ENCODE measurements at regions not wholly inside any gene's neighbourhood (a gene's known extent, or its start where the extent isn't known, plus 50 kb on each side); places are given as distances from the start of the nearest gene placed in this dataset.
"Not testable (repeated sequence)": the region's sequence is repeated elsewhere in the genome, so short reads cannot be mapped to it uniquely, and the experiment has no call there.

GRCh38 chr18:52242711-52243110 lies 97.3 kb upstream of the DCC start:
- Mint-ChIP-seq H3K4me1 (no peaks in the 10 kb centered on the region), H3K36me3 (no peaks in the 10 kb centered on the region), H3K27me3 (no peaks in the 10 kb centered on the region), H3K27ac (no peak overlapping the region), H3K4me3 (no peak overlapping the region), H3K9me3 (peaks cover 0 to 31% (median 8%) of the 10 kb centered on the region in 9 donors)
- ATAC-seq (no peak), DNase-seq (no peak)
- POLR2A ChIA-PET, result no interaction called here

GRCh38 chr18:52244658-52245057 lies 95.3 kb upstream of the DCC start:
- Mint-ChIP-seq H3K4me1 (no peaks in the 10 kb centered on the region), H3K9me3 (peaks cover 0 to 20% (median 4%) of the 10 kb centered on the region in 9 donors), H3K4me3 (no peak overlapping the region), H3K27me3 (no peaks in the 10 kb centered on the region), H3K36me3 (no peaks in the 10 kb centered on the region), H3K27ac (no peak overlapping the region)
- no peak for DNase-seq
- POLR2A ChIA-PET, result no interaction called here
- ATAC-seq, result no peak

- no peak overlapping the region for H3K27ac Mint-ChIP-seq
- ATAC-seq (no peak), DNase-seq (no peak)
- H3K9me3 Mint-ChIP-seq, result peaks cover 0 to 15% (median 5%) of the 10 kb centered on the region in 9 donors
- POLR2A ChIA-PET, result no interaction called here
- H3K4me1 Mint-ChIP-seq, result no peaks in the 10 kb centered on the region
- H3K27me3 Mint-ChIP-seq, result no peaks in the 10 kb centered on the region
- H3K4me3 Mint-ChIP-seq, result no peak overlapping the region
- H3K36me3 Mint-ChIP-seq, result no peaks in the 10 kb centered on the region
Observed at GRCh38 chr18:52254367-52254766, 85.6 kb upstream of the DCC start.

GRCh38 chr18:52257417-52257816 lies 82.6 kb upstream of the DCC start:
- peaks cover 0 to 15% (median 0%) of the 10 kb centered on the region in 9 donors for H3K9me3 Mint-ChIP-seq
- ATAC-seq, H3K4me3 Mint-ChIP-seq, H3K4me1 Mint-ChIP-seq, H3K27ac Mint-ChIP-seq, H3K36me3 Mint-ChIP-seq, H3K27me3 Mint-ChIP-seq, POLR2A ChIA-PET, DNase-seq: not testable (repeated sequence)

- Mint-ChIP-seq H3K27me3 (no peaks in the 10 kb centered on the region), H3K27ac (no peak overlapping the region), H3K4me1 (no peaks in the 10 kb centered on the region), H3K9me3 (peaks cover 0 to 3% (median 0%) of the 10 kb centered on the region in 9 donors), H3K4me3 (no peak overlapping the region), H3K36me3 (no peaks in the 10 kb centered on the region)
- DNase-seq (no peak), ATAC-seq (no peak)
- POLR2A ChIA-PET, result no interaction called here
Observed at GRCh38 chr18:52275817-52276216, 64.2 kb upstream of the DCC start.

- H3K27me3 Mint-ChIP-seq, result no peaks in the 10 kb centered on the region
- no peaks in the 10 kb centered on the region for H3K36me3 Mint-ChIP-seq
- no peak overlapping the region for H3K4me3 Mint-ChIP-seq
- H3K9me3 Mint-ChIP-seq, result peaks cover 0 to 3% (median 0%) of the 10 kb centered on the region in 9 donors
- ATAC-seq (no peak), DNase-seq (no peak)
- no peak overlapping the region for H3K27ac Mint-ChIP-seq
- POLR2A ChIA-PET, result no interaction called here
- no peaks in the 10 kb centered on the region for H3K4me1 Mint-ChIP-seq
Observed at GRCh38 chr18:52277785-52278184, 62.2 kb upstream of the DCC start.

GRCh38 chr18:52278191-52278590 lies 61.8 kb upstream of the DCC start:
- no peaks in the 10 kb centered on the region for H3K27me3 Mint-ChIP-seq
- no peaks in the 10 kb centered on the region for H3K4me1 Mint-ChIP-seq
- H3K27ac Mint-ChIP-seq, result no peak overlapping the region
- peaks cover 0 to 3% (median 0%) of the 10 kb centered on the region in 9 donors for H3K9me3 Mint-ChIP-seq
- H3K4me3 Mint-ChIP-seq, result no peak overlapping the region
- POLR2A ChIA-PET, result no interaction called here
- ATAC-seq (no peak), DNase-seq (no peak)
- no peaks in the 10 kb centered on the region for H3K36me3 Mint-ChIP-seq

GRCh38 chr18:52280702-52281101 lies 59.3 kb upstream of the DCC start:
- Mint-ChIP-seq H3K27me3 (no peaks in the 10 kb centered on the region), H3K36me3 (no peaks in the 10 kb centered on the region), H3K27ac (no peak overlapping the region), H3K9me3 (peaks cover 0 to 3% (median 0%) of the 10 kb centered on the region in 9 donors), H3K4me3 (no peak overlapping the region), H3K4me1 (peaks cover 0 to 3% (median 0%) of the 10 kb centered on the region in 4 donors)
- POLR2A ChIA-PET, result interaction anchor here (0.7 kb wide), 1 partner anchor 306 kb away, joined by 3 read pairs; no protein-coding TSS in a partner anchor
- no peak for ATAC-seq
- DNase-seq, result no peak

GRCh38 chr18:52283927-52284326 lies 56.1 kb upstream of the DCC start:
- ATAC-seq (no peak), DNase-seq (no peak)
- Mint-ChIP-seq H3K4me1 (peaks cover 0 to 3% (median 0%) of the 10 kb centered on the region in 4 donors), H3K27ac (no peak overlapping the region), H3K27me3 (peaks cover 0 to 2% (median 0%) of the 10 kb centered on the region in 5 donors), H3K36me3 (no peaks in the 10 kb centered on the region), H3K9me3 (peaks cover 0 to 3% (median 0%) of the 10 kb centered on the region in 9 donors), H3K4me3 (no peak overlapping the region)
- POLR2A ChIA-PET, result no interaction called here

- Mint-ChIP-seq H3K27me3 (peaks cover 0 to 2% (median 0%) of the 10 kb centered on the region in 5 donors), H3K36me3 (no peaks in the 10 kb centered on the region), H3K27ac (no peak overlapping the region), H3K4me3 (no peak overlapping the region), H3K9me3 (peaks cover 0 to 3% (median 0%) of the 10 kb centered on the region in 9 donors), H3K4me1 (peaks cover 0 to 3% (median 0%) of the 10 kb centered on the region in 4 donors)
- ATAC-seq, result no peak
- no peak for DNase-seq
- POLR2A ChIA-PET, result no interaction called here
Observed at GRCh38 chr18:52286675-52287074, 53.3 kb upstream of the DCC start.

- Mint-ChIP-seq H3K9me3 (peaks cover 0 to 3% (median 0%) of the 10 kb centered on the region in 9 donors), H3K4me1 (peaks cover 0 to 3% (median 0%) of the 10 kb centered on the region in 4 donors), H3K4me3 (no peak overlapping the region), H3K36me3 (no peaks in the 10 kb centered on the region), H3K27me3 (peaks cover 0 to 2% (median 0%) of the 10 kb centered on the region in 5 donors), H3K27ac (no peak overlapping the region)
- ATAC-seq (no peak), DNase-seq (no peak)
- POLR2A ChIA-PET, result no interaction called here
Observed at GRCh38 chr18:52287151-52287550, 52.8 kb upstream of the DCC start.

GRCh38 chr18:52288403-52289004 lies 51.5 kb upstream of the DCC start:
- no peak overlapping the region for H3K27ac Mint-ChIP-seq
- H3K27me3 Mint-ChIP-seq, result peaks cover 0 to 2% (median 0%) of the 10 kb centered on the region in 5 donors
- DNase-seq, result no peak
- H3K36me3 Mint-ChIP-seq, result no peaks in the 10 kb centered on the region
- peaks cover 0 to 3% (median 0%) of the 10 kb centered on the region in 9 donors for H3K9me3 Mint-ChIP-seq
- ATAC-seq, result no peak
- peaks cover 0 to 3% (median 0%) of the 10 kb centered on the region in 4 donors for H3K4me1 Mint-ChIP-seq
- no peak overlapping the region for H3K4me3 Mint-ChIP-seq
- POLR2A ChIA-PET, result no interaction called here

- no peaks in the 10 kb centered on the region for H3K36me3 Mint-ChIP-seq
- no peak overlapping the region for H3K27ac Mint-ChIP-seq
Observed at GRCh38 chr18:52289392-52289791, 50.6 kb upstream of the DCC start.

More at GRCh38 chr18:52289392-52289791, 50.6 kb upstream of the DCC start:
- peaks cover 0 to 3% (median 0%) of the 10 kb centered on the region in 4 donors for H3K4me1 Mint-ChIP-seq
- POLR2A ChIA-PET, result no interaction called here
- ATAC-seq (no peak), DNase-seq (no peak)
- H3K27me3 Mint-ChIP-seq, result peaks cover 0 to 2% (median 0%) of the 10 kb centered on the region in 5 donors
- H3K4me3 Mint-ChIP-seq, result no peak overlapping the region
- H3K9me3 Mint-ChIP-seq, result peaks cover 0 to 3% (median 0%) of the 10 kb centered on the region in 9 donors

Measured in naive thymus-derived CD8-positive, alpha-beta T cell (primary cell).